Uterus (tissue), 3 donors: ENCODE measurements at regions not wholly inside any gene's neighbourhood (a gene's known extent, or its start where the extent isn't known, plus 50 kb on each side); places are given as distances from the start of the nearest gene placed in this dataset.

Experiments
- DNase-seq, 2 donors: peaks; one replicate each; pipeline ENCODE4 v3.0.0-alpha.2; 2019 to 2020
- H3K27ac ChIP-seq, 2 donors: fragments of 200-600 bp; sonication (generic); 1 replicate in 1 of 2; 2 replicates in 1 of 2; pipeline ENCODE4 v1.5.1; 2016 to 2018
- H3K27me3 ChIP-seq, 2 donors: fragments of 200-600 bp; sonication (generic); one replicate each; pipeline ENCODE4 v1.5.1; 2018 to 2019; ENCODE audit warnings: control low read depth in 1 of 2
- H3K36me3 ChIP-seq, 2 donors: fragments of 200-600 bp; sonication (generic); one replicate each; pipeline ENCODE4 v1.5.1; 2019; ENCODE audit warnings: control low read depth in 1 of 2
- H3K4me1 ChIP-seq, 2 donors: fragments of 200-600 bp; sonication (generic); one replicate each; pipeline ENCODE4 v1.5.1; 2018 to 2019; ENCODE audit warnings: control low read depth in 1 of 2
- H3K4me3 ChIP-seq, 2 donors: fragments of 200-600 bp; sonication (generic); 1 replicate in 1 of 2; 2 replicates in 1 of 2; pipeline ENCODE4 v1.5.1; 2018 to 2019; ENCODE audit warnings: mild to moderate bottlenecking in 1 of 2
- H3K9me3 ChIP-seq, 2 donors: fragments of 200-600 bp; sonication (generic); one replicate each; pipeline ENCODE4 v1.5.1; 2019; ENCODE audit warnings: control low read depth in 1 of 2
- CTCF ChIP-seq, 4 experiments: fragments of 200-600 bp in 2 of 4; fragments of 450-650 bp in 2 of 4; sonication (generic) in 2 of 4; IDR thresholded peaks; one replicate each; pipeline ENCODE4 v1.5.1; 2016 to 2019; ENCODE audit warnings: antibody characterized with exemption in 4 of 4, mild to moderate bottlenecking in 2 of 4, moderate library complexity in 1 of 4
- POLR2A ChIP-seq, 2 donors: fragments of 450-650 bp; IDR thresholded peaks; one replicate each; pipeline ENCODE4 v1.6.1; 2016; ENCODE audit warnings: antibody characterized with exemption in 2 of 2, mild to moderate bottlenecking in 1 of 2, moderate library complexity in 1 of 2
- intact Hi-C: fragments of 100-400 bp; cut with DNase I; formaldehyde crosslinking; loops from one replicate; pipeline ENCODE4 v1.15.1; 2023; ENCODE audit warnings: low total_unique reads
- donor health status: DM: yes; HTN: yes; CAD: no.

DNA sequence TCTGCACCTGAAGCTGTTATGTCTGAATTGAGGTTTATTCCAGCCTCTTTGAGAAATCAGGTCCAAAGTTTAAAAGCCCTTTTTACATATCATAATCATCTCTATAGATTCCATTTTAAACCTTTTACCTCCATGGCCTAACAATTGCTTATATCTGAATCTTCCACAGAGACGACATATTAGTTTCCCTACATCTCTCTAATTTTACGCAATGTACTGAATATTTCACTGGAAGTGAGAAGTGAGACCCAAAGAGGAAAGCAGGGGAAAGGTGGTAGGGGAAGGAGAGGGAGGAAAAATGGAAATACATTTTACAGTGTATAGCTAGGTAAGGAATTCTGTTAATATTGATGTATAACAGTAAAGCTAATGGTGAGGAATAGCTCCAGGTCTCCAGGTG, 189.6 kb downstream of the MZT1 start:
- no peak overlapping the region for H3K4me3 ChIP-seq

GRCh38 chr13:72537395-72537780, 190.0 kb downstream of the MZT1 start:
- no peak overlapping the region for H3K27ac ChIP-seq
- intact Hi-C loops: no loop called here
- H3K27me3 ChIP-seq: no peaks in the 10 kb centered on the region
- no peak for DNase-seq
- no peak overlapping the region for H3K4me3 ChIP-seq
- no peak for TF ChIP-seq CTCF (IDR thresholded peaks at IDR 0.05)
- TF ChIP-seq POLR2A (IDR thresholded peaks at IDR 0.05): no peak
- H3K4me1 ChIP-seq: no peaks in the 10 kb centered on the region
- H3K36me3 ChIP-seq: no peaks in the 10 kb centered on the region
- no peaks in the 10 kb centered on the region for H3K9me3 ChIP-seq

More for the DNA sequence above, 189.6 kb downstream of the MZT1 start:
- DNase-seq: no peak
- intact Hi-C loops: no loop called here
- H3K27ac ChIP-seq: no peak overlapping the region
- no peaks in the 10 kb centered on the region for H3K4me1 ChIP-seq
- no peaks in the 10 kb centered on the region for H3K36me3 ChIP-seq
- no peaks in the 10 kb centered on the region for H3K27me3 ChIP-seq
- no peak for TF ChIP-seq CTCF (IDR thresholded peaks at IDR 0.05)
- TF ChIP-seq POLR2A (IDR thresholded peaks at IDR 0.05): no peak
- no peaks in the 10 kb centered on the region for H3K9me3 ChIP-seq

- no peaks in the 10 kb centered on the region for H3K36me3 ChIP-seq
- intact Hi-C loops: no loop called here
- DNase-seq: no peak
- no peaks in the 10 kb centered on the region for H3K27me3 ChIP-seq
- no peak overlapping the region for H3K4me3 ChIP-seq
- H3K9me3 ChIP-seq: no peaks in the 10 kb centered on the region
- TF ChIP-seq POLR2A (IDR thresholded peaks at IDR 0.05): no peak
- TF ChIP-seq CTCF (IDR thresholded peaks at IDR 0.05): no peak
- no peak overlapping the region for H3K27ac ChIP-seq
- H3K4me1 ChIP-seq: no peaks in the 10 kb centered on the region
Measured at GRCh38 chr13:72536714-72537394, 190.6 kb downstream of the MZT1 start.

DNA sequence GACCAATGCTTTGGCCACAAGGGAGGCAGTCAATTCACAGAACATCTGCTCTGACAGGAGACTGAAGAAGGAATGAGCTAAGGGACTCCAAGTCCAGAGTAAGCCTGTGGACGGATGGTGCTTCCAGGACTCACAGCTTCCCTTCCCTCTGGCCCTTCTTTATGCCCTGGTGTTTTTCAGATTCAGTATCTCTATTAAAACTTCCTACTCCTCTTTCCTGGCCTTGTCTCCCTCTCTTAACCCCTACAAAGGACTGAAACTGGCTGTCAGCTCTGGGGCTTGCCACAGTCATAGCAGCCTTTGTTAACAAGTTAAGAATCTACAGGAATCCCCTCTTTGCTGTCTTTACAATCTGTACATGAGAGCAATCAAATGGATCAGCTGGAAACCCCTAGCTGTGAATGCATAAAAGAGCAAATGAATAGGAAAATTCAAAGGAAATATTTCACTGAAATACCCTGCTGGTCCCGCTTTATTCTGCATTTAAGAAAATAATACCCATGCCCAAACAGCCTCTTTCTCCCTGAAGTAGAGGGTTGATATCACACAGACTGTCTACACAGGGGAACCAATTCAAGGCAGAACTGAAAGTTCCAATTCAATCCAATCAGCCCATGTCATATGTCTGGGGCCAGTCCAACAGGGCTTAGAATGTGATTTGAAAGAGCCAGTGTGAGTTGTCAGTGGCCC, 192.3 kb downstream of the MZT1 start:
- no peak overlapping the region for H3K27ac ChIP-seq
- H3K4me3 ChIP-seq: no peak overlapping the region
- intact Hi-C loops: no loop called here
- no peaks in the 10 kb centered on the region for H3K36me3 ChIP-seq
- no peaks in the 10 kb centered on the region for H3K9me3 ChIP-seq
- TF ChIP-seq POLR2A (IDR thresholded peaks at IDR 0.05) (no peak), CTCF (IDR thresholded peaks at IDR 0.05) (no peak)
- H3K4me1 ChIP-seq: no peaks in the 10 kb centered on the region
- no peaks in the 10 kb centered on the region for H3K27me3 ChIP-seq
- DNase-seq: no peak

DNA sequence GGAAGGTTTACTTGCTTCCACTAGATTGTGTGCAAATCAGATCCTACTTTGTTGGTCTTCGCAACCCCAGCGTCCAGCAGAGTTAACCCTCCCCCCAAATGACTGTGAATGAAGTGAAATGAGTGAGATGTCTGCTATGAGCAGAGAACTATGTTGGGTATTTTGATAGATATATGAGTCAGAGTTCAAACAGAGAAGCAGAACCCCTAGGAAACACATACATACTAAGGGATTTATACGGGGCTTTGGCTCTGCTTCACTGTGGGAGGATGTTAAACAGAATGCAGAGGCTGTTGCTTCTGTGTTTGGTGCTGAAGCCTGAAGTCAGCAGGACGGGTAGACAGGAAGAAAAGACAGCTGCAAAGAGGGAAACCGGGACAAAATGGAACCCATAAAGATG, 197.0 kb downstream of the MZT1 start:
- H3K36me3 ChIP-seq: no peaks in the 10 kb centered on the region
- no peak for DNase-seq
- TF ChIP-seq CTCF (IDR thresholded peaks at IDR 0.05): no peak
- no peak for TF ChIP-seq POLR2A (IDR thresholded peaks at IDR 0.05)
- no peaks in the 10 kb centered on the region for H3K9me3 ChIP-seq
- intact Hi-C loops: no loop called here
- H3K27me3 ChIP-seq: no peaks in the 10 kb centered on the region
- no peak overlapping the region for H3K4me3 ChIP-seq
- no peak overlapping the region for H3K27ac ChIP-seq
- no peaks in the 10 kb centered on the region for H3K4me1 ChIP-seq
